Mesendoderm (in vitro differentiated cells): ENCODE measurements at regions not wholly inside any gene's neighbourhood (a gene's known extent, or its start where the extent isn't known, plus 50 kb on each side); places are given as distances from the start of the nearest gene placed in this dataset.
"Not testable (repeated sequence)": the region's sequence is repeated elsewhere in the genome, so short reads cannot be mapped to it uniquely, and the experiment has no call there.

Experiments
- DNase-seq: peaks from one replicate; pipeline ENCODE4 v3.0.0; 2013
- H2AK5ac ChIP-seq: 2 replicates; pipeline ENCODE4 v1.6.1; 2013; ENCODE audit warnings: low read length, inconsistent platforms
- H2BK120ac ChIP-seq: 2 replicates; pipeline ENCODE4 v1.6.1; 2013; ENCODE audit warnings: low read depth, mild to moderate bottlenecking, low read length, moderate library complexity, mixed read lengths
- H2BK15ac ChIP-seq: replicated peaks from 2 replicates; pipeline ENCODE4 v1.6.1; 2013; ENCODE audit warnings: low read depth, mild to moderate bottlenecking, moderate library complexity
- H2BK5ac ChIP-seq: 2 replicates; pipeline ENCODE4 v1.6.1; 2013; ENCODE audit warnings: low read length, inconsistent platforms
- H3K18ac ChIP-seq: 2 replicates; pipeline ENCODE4 v1.6.1; 2013; ENCODE audit warnings: mild to moderate bottlenecking, low read length, mixed read lengths
- H3K23ac ChIP-seq: one replicate; pipeline ENCODE4 v1.6.1; 2013; ENCODE audit warnings: low read length
- H3K27ac ChIP-seq: 2 replicates; pipeline ENCODE4 v1.5.1; 2013; ENCODE audit warnings: low read depth, mild to moderate bottlenecking, inconsistent platforms, low read length, moderate library complexity
- H3K27me3 ChIP-seq: 2 replicates; pipeline ENCODE4 v1.6.1; 2013; ENCODE audit warnings: low read length, control low read depth, mild to moderate bottlenecking, inconsistent platforms; ENCODE audit not compliant: insufficient read depth, poor library complexity
- H3K36me3 ChIP-seq: 2 replicates; pipeline ENCODE4 v1.6.1; 2013; ENCODE audit warnings: low read length, inconsistent platforms; ENCODE audit not compliant: control insufficient read depth, insufficient read depth
- H3K4ac ChIP-seq: one replicate; pipeline ENCODE4 v1.6.1; 2013; ENCODE audit warnings: low read depth, mild to moderate bottlenecking, low read length, moderate library complexity
- H3K4me1 ChIP-seq: 2 replicates; pipeline ENCODE4 v1.6.1; 2013; ENCODE audit warnings: low read depth, low read length, inconsistent platforms; ENCODE audit not compliant: control insufficient read depth
- H3K4me2 ChIP-seq: 2 replicates; pipeline ENCODE4 v1.6.1; 2013; ENCODE audit warnings: low read length
- H3K4me3 ChIP-seq: 2 replicates; pipeline ENCODE4 v1.5.1; 2013; ENCODE audit warnings: mild to moderate bottlenecking, low read length
- H3K56ac ChIP-seq: one replicate; pipeline ENCODE4 v1.6.1; 2013; ENCODE audit warnings: low read length
- H3K79me1 ChIP-seq: 2 replicates; pipeline ENCODE4 v1.6.1; 2013; ENCODE audit warnings: low read length, inconsistent platforms
- H3K79me2 ChIP-seq: 2 replicates; pipeline ENCODE4 v1.6.1; 2013; ENCODE audit warnings: mild to moderate bottlenecking, low read length; ENCODE audit not compliant: control insufficient read depth, insufficient read depth
- H3K9ac ChIP-seq: 2 replicates; pipeline ENCODE4 v1.6.1; 2013; ENCODE audit warnings: low read length, inconsistent platforms
- H4K5ac ChIP-seq: one replicate; pipeline ENCODE4 v1.6.1; 2013; ENCODE audit warnings: low read length
- H4K8ac ChIP-seq: one replicate; pipeline ENCODE4 v1.6.1; 2013; ENCODE audit warnings: low read depth, mild to moderate bottlenecking, control low read depth, low read length, moderate library complexity
- WGBS: extraction: QIAGEN DNeasy Blood & Tissue Kit; methylation state at CpG from one replicate; pipeline ENCODE4 v1.1.7; 2013; ENCODE audit warnings: low lambda C conversion rate, missing lambda C conversion rate; ENCODE audit not compliant: insufficient coverage; ENCODE audit errors: extremely low coverage; 5-methylcytosine and 5-hydroxymethylcytosine counted together

GRCh38 chr3:166582236-166582635 is 745.0 kb upstream of the BCHE start:
- H3K9ac ChIP-seq: no peak overlapping the region
- H2BK120ac ChIP-seq: no peak overlapping the region
- no peak overlapping the region for H3K56ac ChIP-seq
- no peak overlapping the region for H2BK5ac ChIP-seq
- no peaks in the 10 kb centered on the region for H3K4me1 ChIP-seq
- no peak overlapping the region for H3K4me3 ChIP-seq
- H3K27me3 ChIP-seq: no peaks in the 10 kb centered on the region
- no peak overlapping the region for H3K4ac ChIP-seq
- H2BK15ac ChIP-seq: no peak overlapping the region
- H3K36me3 ChIP-seq: no peaks in the 10 kb centered on the region
- no peaks in the 10 kb centered on the region for H3K79me1 ChIP-seq
- H3K27ac ChIP-seq: no peak overlapping the region
- DNase-seq: no peak
- no peak overlapping the region for H3K18ac ChIP-seq
- no peak overlapping the region for H2AK5ac ChIP-seq
- H3K4me2 ChIP-seq: no peak overlapping the region
- no peak overlapping the region for H4K5ac ChIP-seq
- H3K79me2 ChIP-seq: no peaks in the 10 kb centered on the region
- no CpG with 5 or more reads among the region's 2 CpGs for WGBS
- no peak overlapping the region for H4K8ac ChIP-seq
- no peak overlapping the region for H3K23ac ChIP-seq

DNA sequence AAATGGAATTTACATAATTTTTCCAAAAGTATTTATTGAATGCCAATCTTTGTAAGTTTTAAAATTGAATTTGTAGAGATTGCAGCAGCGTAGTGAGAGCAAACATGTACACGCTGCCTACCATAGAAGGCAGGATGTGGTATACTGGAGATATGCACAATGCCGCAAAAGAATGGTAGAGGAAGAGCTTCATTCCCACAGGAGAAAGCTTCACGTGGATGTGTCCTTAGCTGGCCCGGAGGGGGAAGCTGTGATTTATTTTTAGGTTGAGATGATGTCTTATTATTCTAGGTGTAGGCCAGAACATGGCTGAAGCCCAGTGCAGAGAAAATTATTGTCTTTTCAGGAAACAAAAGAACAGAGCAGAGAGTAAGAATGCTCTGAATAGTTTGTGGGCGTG is 743.3 kb upstream of the BCHE start:
- H3K56ac ChIP-seq: no peak overlapping the region
- no peak overlapping the region for H3K27ac ChIP-seq
- no peaks in the 10 kb centered on the region for H3K36me3 ChIP-seq
- no peak overlapping the region for H3K9ac ChIP-seq
- WGBS: no CpG with 5 or more reads among the region's 6 CpGs
- no peaks in the 10 kb centered on the region for H3K27me3 ChIP-seq
- H2BK5ac ChIP-seq: no peak overlapping the region
- H2BK15ac ChIP-seq: no peak overlapping the region
- no peak overlapping the region for H2AK5ac ChIP-seq
- H3K4me2 ChIP-seq: no peak overlapping the region
- H3K4me1 ChIP-seq: no peaks in the 10 kb centered on the region
- DNase-seq: no peak
- no peak overlapping the region for H3K23ac ChIP-seq
- H3K4me3 ChIP-seq: no peak overlapping the region
- no peak overlapping the region for H3K18ac ChIP-seq
- H4K8ac ChIP-seq: no peak overlapping the region
- H4K5ac ChIP-seq: no peak overlapping the region
- H3K79me2 ChIP-seq: no peaks in the 10 kb centered on the region
- no peak overlapping the region for H2BK120ac ChIP-seq
- H3K4ac ChIP-seq: no peak overlapping the region
- H3K79me1 ChIP-seq: no peaks in the 10 kb centered on the region

GRCh38 chr3:166575161-166575560 is 737.9 kb upstream of the BCHE start:
- no peaks in the 10 kb centered on the region for H3K79me1 ChIP-seq
- WGBS: no CpG with 5 or more reads among the region's 4 CpGs
- no peak overlapping the region for H4K5ac ChIP-seq
- no peak overlapping the region for H2AK5ac ChIP-seq
- H4K8ac ChIP-seq: no peak overlapping the region
- H3K4me3 ChIP-seq: no peak overlapping the region
- H2BK15ac ChIP-seq: no peak overlapping the region
- H2BK120ac ChIP-seq: no peak overlapping the region
- H3K79me2 ChIP-seq: no peaks in the 10 kb centered on the region
- DNase-seq: no peak
- no peak overlapping the region for H3K23ac ChIP-seq
- H3K56ac ChIP-seq: no peak overlapping the region
- H3K36me3 ChIP-seq: no peaks in the 10 kb centered on the region
- H3K4me2 ChIP-seq: no peak overlapping the region
- H2BK5ac ChIP-seq: no peak overlapping the region
- H3K18ac ChIP-seq: no peak overlapping the region
- no peaks in the 10 kb centered on the region for H3K27me3 ChIP-seq
- H3K27ac ChIP-seq: no peak overlapping the region
- no peak overlapping the region for H3K9ac ChIP-seq
- no peak overlapping the region for H3K4ac ChIP-seq
- no peaks in the 10 kb centered on the region for H3K4me1 ChIP-seq

GRCh38 chr3:166571686-166572085 is 734.5 kb upstream of the BCHE start:
- H2BK120ac ChIP-seq, H3K79me1 ChIP-seq, H3K23ac ChIP-seq, H3K4me1 ChIP-seq, H2AK5ac ChIP-seq, H4K5ac ChIP-seq, H3K27ac ChIP-seq, H3K27me3 ChIP-seq, H2BK15ac ChIP-seq, H3K56ac ChIP-seq, H3K36me3 ChIP-seq, H3K4ac ChIP-seq, H3K79me2 ChIP-seq, H4K8ac ChIP-seq, H3K4me2 ChIP-seq, H3K9ac ChIP-seq, H3K4me3 ChIP-seq, H2BK5ac ChIP-seq, H3K18ac ChIP-seq, DNase-seq: not testable (repeated sequence)
- WGBS: no CpG with 5 or more reads among the region's 4 CpGs

DNA sequence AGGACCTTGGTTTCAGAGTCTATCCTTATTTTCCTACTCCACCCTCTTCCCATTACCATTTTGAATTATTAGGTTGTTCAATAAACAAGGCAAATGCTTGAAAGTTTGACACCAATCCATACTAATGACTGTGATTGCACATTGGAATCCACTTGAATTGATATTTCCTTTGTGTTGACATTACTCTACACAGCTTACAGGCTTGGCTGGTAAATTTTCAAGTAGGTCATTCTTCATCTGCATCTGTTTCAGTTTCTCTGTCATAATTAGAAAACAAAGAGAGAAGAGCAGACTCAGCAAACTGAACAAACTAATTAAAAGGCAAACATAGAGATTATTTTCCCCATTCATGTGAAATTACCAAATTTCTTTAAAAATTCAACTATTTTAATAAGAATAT is 732.9 kb upstream of the BCHE start:
- no peaks in the 10 kb centered on the region for H3K79me1 ChIP-seq
- H3K27me3 ChIP-seq: no peaks in the 10 kb centered on the region
- H3K27ac ChIP-seq: no peak overlapping the region
- no peaks in the 10 kb centered on the region for H3K79me2 ChIP-seq
- no peak overlapping the region for H2BK5ac ChIP-seq
- no peaks in the 10 kb centered on the region for H3K4me1 ChIP-seq
- no peak overlapping the region for H3K56ac ChIP-seq
- H3K23ac ChIP-seq: no peak overlapping the region
- H2BK15ac ChIP-seq: no peak overlapping the region
- no peak overlapping the region for H3K4ac ChIP-seq
- no peak overlapping the region for H4K5ac ChIP-seq
- no peak overlapping the region for H3K9ac ChIP-seq
- H3K4me3 ChIP-seq: no peak overlapping the region
- H2BK120ac ChIP-seq: no peak overlapping the region
- no peak overlapping the region for H4K8ac ChIP-seq
- no peak overlapping the region for H2AK5ac ChIP-seq
- H3K36me3 ChIP-seq: no peaks in the 10 kb centered on the region
- no peak overlapping the region for H3K18ac ChIP-seq
- H3K4me2 ChIP-seq: no peak overlapping the region
- DNase-seq: no peak

- Histone ChIP-seq H3K27ac (no peak overlapping the region), H2BK120ac (no peak overlapping the region), H3K4ac (no peak overlapping the region), H2BK5ac (no peak overlapping the region), H3K56ac (no peak overlapping the region), H3K79me1 (no peaks in the 10 kb centered on the region), H2BK15ac (no peak overlapping the region), H3K79me2 (no peaks in the 10 kb centered on the region), H3K18ac (no peak overlapping the region), H3K27me3 (no peaks in the 10 kb centered on the region), H3K23ac (no peak overlapping the region), H2AK5ac (no peak overlapping the region), H4K8ac (no peak overlapping the region), H3K4me1 (no peaks in the 10 kb centered on the region), H3K36me3 (no peaks in the 10 kb centered on the region), H3K9ac (no peak overlapping the region), H4K5ac (no peak overlapping the region), H3K4me3 (no peak overlapping the region), H3K4me2 (no peak overlapping the region)
- no peak for DNase-seq
These were observed 732.4 kb upstream of the BCHE start for GRCh38 chr3:166569589-166569988.
